ENCODE measurements at regions not wholly inside any gene's neighbourhood (a gene's known extent, or its start where the extent isn't known, plus 50 kb on each side); places are given as distances from the start of the nearest gene placed in this dataset.

DNA sequence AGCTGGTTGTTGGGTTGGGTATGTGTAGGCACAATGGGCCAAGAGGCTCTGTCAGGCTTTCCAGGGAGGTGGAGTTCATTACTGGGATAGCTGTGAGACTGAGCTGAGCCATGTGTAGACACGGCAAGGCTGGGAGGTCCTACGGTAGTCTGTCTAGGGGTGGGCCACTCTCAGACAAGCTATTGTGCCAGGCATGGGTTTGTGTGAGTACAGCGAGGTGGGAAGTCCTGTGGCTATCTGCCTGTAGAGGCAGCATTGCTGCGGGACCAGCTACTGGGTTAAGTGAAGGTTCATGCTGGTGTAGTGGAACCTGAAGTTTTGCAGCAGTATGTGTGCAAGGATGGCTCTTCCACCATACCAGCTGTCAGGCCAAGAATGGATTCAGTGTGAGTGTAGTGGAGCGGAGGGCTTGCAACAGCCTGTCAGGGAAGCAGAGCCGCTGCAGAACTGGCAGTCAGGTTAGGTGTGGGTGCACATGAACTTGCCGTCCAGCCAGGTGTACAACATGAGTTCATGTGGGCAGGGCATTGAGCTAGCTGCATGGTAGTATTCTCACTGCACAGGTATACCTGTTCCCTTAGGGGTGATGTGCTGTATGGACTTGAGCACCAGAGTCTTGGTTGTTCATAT lies 78.0 kb upstream of the CENPW start:
- in situ Hi-C loops (cut with MboI) (no loop called here), intact Hi-C loops (cut with micrococcal nuclease) (no loop called here)
- Histone ChIP-seq H3K27ac (ENCODE audit: extremely low read depth, low read depth, low read length) (no peak overlapping the region), H3K9me3 (replicated peaks; ENCODE audit: control insufficient read depth, insufficient read depth, low read depth, low read length) (no peaks in the 10 kb centered on the region), H2AFZ (ENCODE audit: low read depth, low read length) (no peak overlapping the region), H3K79me2 (ENCODE audit: control insufficient read depth, insufficient read depth, low read length) (no peaks in the 10 kb centered on the region), H3K36me3 (ENCODE audit: control insufficient read depth, insufficient read depth, low read length) (no peaks in the 10 kb centered on the region), H3K9ac (ENCODE audit: insufficient read depth in 1 of 2, low read depth in 2 of 2, low read length in 2 of 2) (no peak overlapping the region), H3K4me1 (replicated peaks in 1 of 2; ENCODE audit: control insufficient read depth in 2 of 2, insufficient read depth in 2 of 2, low read length in 2 of 2) (no peaks in the 10 kb centered on the region; a peak in 1 of 5 replicates), H3K4me3 (no peak overlapping the region), H3K4me2 (ENCODE audit: insufficient read depth, low read length) (no peak overlapping the region), H3K9me1 (ENCODE audit: control insufficient read depth, insufficient read depth, low read length) (no peaks in the 10 kb centered on the region), H3K27me3 (ENCODE audit: control insufficient read depth in 2 of 2, insufficient read depth in 2 of 2, low read length in 2 of 2) (no peaks in the 10 kb centered on the region), H4K20me1 (replicated peaks; ENCODE audit: control insufficient read depth, insufficient read depth, low read length) (no peaks in the 10 kb centered on the region)
- DNase-seq (ENCODE audit: extremely low read depth in 1 of 4, low spot score in 3 of 4) (no peak), ATAC-seq (no peak), FAIRE-seq (no peak)
- no peak for TF ChIP-seq SRSF3 (IDR thresholded peaks at IDR 0.05; ENCODE audit: insufficient read depth, low read length)
- CTCF ChIA-PET (ENCODE audit: low intra/inter-chr PET ratio), result no interaction called here
- 19% methylated on average over 7 of the region's 7 CpGs for WGBS (ENCODE audit: insufficient coverage, low coverage, missing lambda C conversion rate)
- no TSS peak for BruUV-seq (replicated peaks)
- POLR2A ChIA-PET, result no interaction called here

DNA sequence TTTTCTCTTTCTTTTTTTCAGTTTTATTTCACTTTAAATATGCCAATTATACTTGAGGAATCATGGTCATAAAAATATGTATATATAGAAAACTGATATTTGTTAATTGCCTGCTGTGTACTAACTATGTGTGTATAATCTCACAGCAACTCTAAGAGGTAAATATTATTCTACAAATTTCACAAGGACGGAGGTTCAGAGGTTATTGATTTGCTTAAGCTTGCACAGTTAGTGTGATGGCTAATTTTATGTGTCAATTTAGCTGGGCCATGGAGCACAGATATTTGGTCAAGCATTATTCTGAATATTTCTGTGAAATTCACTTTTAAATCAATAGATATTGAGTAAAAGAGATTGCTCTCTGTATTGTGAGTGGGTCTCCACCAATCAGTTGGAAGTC lies 75.7 kb upstream of the CENPW start:
- Histone ChIP-seq H3K9me3 (replicated peaks; ENCODE audit: control insufficient read depth, insufficient read depth, low read depth, low read length) (no peaks in the 10 kb centered on the region), H3K4me2 (ENCODE audit: insufficient read depth, low read length) (no peak overlapping the region), H4K20me1 (replicated peaks; ENCODE audit: control insufficient read depth, insufficient read depth, low read length) (no peaks in the 10 kb centered on the region), H2AFZ (ENCODE audit: low read depth, low read length) (no peak overlapping the region), H3K4me3 (no peak overlapping the region), H3K27ac (ENCODE audit: extremely low read depth, low read depth, low read length) (no peak overlapping the region), H3K4me1 (replicated peaks in 1 of 2; ENCODE audit: control insufficient read depth in 2 of 2, insufficient read depth in 2 of 2, low read length in 2 of 2) (no peaks in the 10 kb centered on the region), H3K36me3 (ENCODE audit: control insufficient read depth, insufficient read depth, low read length) (no peaks in the 10 kb centered on the region), H3K9me1 (ENCODE audit: control insufficient read depth, insufficient read depth, low read length) (no peaks in the 10 kb centered on the region), H3K27me3 (ENCODE audit: control insufficient read depth in 2 of 2, insufficient read depth in 2 of 2, low read length in 2 of 2) (no peaks in the 10 kb centered on the region), H3K9ac (ENCODE audit: insufficient read depth in 1 of 2, low read depth in 2 of 2, low read length in 2 of 2) (no peak overlapping the region), H3K79me2 (ENCODE audit: control insufficient read depth, insufficient read depth, low read length) (no peaks in the 10 kb centered on the region)
- WGBS (ENCODE audit: insufficient coverage, low coverage, missing lambda C conversion rate), result 6% methylated on average over 1 of the region's 1 CpG
- DNase-seq (ENCODE audit: extremely low read depth in 1 of 4, low spot score in 3 of 4) (no peak), ATAC-seq (no peak), FAIRE-seq (no peak)
- in situ Hi-C loops (cut with MboI), result no loop called here
- POLR2A ChIA-PET, result no interaction called here
- CTCF ChIA-PET (ENCODE audit: low intra/inter-chr PET ratio), result no interaction called here
- intact Hi-C loops (cut with micrococcal nuclease), result no loop called here
- no TSS peak for BruUV-seq (replicated peaks)
- no peak for TF ChIP-seq CBX1 (IDR thresholded peaks at IDR 0.05; ENCODE audit: low read depth)
- TF ChIP-seq FIP1L1 (IDR thresholded peaks at IDR 0.05; ENCODE audit: low read depth, low read length, poor library complexity, severe bottlenecking), result no peak
- TF ChIP-seq, protein P1, sequence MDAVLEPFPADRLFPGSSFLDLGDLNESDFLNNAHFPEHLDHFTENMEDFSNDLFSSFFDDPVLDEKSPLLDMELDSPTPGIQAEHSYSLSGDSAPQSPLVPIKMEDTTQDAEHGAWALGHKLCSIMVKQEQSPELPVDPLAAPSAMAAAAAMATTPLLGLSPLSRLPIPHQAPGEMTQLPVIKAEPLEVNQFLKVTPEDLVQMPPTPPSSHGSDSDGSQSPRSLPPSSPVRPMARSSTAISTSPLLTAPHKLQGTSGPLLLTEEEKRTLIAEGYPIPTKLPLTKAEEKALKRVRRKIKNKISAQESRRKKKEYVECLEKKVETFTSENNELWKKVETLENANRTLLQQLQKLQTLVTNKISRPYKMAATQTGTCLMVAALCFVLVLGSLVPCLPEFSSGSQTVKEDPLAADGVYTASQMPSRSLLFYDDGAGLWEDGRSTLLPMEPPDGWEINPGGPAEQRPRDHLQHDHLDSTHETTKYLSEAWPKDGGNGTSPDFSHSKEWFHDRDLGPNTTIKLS (IDR thresholded peaks at IDR 0.05; ENCODE audit: borderline replicate concordance, low read depth), result no peak
- no peak for TF ChIP-seq ZNF146 (CRISPR knock-in tag; IDR thresholded peaks at IDR 0.05; ENCODE audit: unreplicated experiment)
- TF ChIP-seq ZNF165 (CRISPR knock-in tag; IDR thresholded peaks at IDR 0.05; ENCODE audit: borderline replicate concordance), result no peak
- TF ChIP-seq ZFP1 (CRISPR knock-in tag; IDR thresholded peaks at IDR 0.05), result no peak
- no peak for TF ChIP-seq ARID1B (IDR thresholded peaks at IDR 0.05)
- TF ChIP-seq, protein P2, sequence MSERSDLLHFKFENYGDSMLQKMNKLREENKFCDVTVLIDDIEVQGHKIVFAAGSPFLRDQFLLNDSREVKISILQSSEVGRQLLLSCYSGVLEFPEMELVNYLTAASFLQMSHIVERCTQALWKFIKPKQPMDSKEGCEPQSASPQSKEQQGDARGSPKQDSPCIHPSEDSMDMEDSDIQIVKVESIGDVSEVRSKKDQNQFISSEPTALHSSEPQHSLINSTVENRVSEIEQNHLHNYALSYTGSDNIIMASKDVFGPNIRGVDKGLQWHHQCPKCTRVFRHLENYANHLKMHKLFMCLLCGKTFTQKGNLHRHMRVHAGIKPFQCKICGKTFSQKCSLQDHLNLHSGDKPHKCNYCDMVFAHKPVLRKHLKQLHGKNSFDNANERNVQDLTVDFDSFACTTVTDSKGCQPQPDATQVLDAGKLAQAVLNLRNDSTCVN (CRISPR knock-in tag; IDR thresholded peaks at IDR 0.05), result no peak
- TF ChIP-seq PRPF4 (IDR thresholded peaks at IDR 0.05; ENCODE audit: insufficient read depth, low read depth, low read length, poor library complexity, severe bottlenecking), result no peak
- no peak for TF ChIP-seq NR2C1 (IDR thresholded peaks at IDR 0.05)
- TF ChIP-seq NR2C1 (tag; IDR thresholded peaks at IDR 0.05), result no peak
- no peak for TF ChIP-seq CBFA2T2 (conservative IDR thresholded peaks at IDR 0.05)
- TF ChIP-seq, protein P3, sequence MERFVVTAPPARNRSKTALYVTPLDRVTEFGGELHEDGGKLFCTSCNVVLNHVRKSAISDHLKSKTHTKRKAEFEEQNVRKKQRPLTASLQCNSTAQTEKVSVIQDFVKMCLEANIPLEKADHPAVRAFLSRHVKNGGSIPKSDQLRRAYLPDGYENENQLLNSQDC (CRISPR knock-in tag; IDR thresholded peaks at IDR 0.05), result no peak
